Neural cell (in vitro differentiated cells): ENCODE measurements at regions not wholly inside any gene's neighbourhood (a gene's known extent, or its start where the extent isn't known, plus 50 kb on each side); places are given as distances from the start of the nearest gene placed in this dataset.

Experiments
- EZH2 ChIP-seq: fragments of 200-600, 300-800 bp; shearing (Covaris generic), sonication (generic); IDR thresholded peaks from 2 replicates; pipeline ENCODE4 v1.6.1; 2014; ENCODE audit warnings: antibody characterized with exemption, low read length, borderline replicate concordance, mild to moderate bottlenecking; ENCODE audit not compliant: insufficient read depth, poor library complexity, severe bottlenecking
- MXI1 ChIP-seq: fragments of 450-650 bp; conservative IDR thresholded peaks from 2 replicates; pipeline ENCODE4 v1.6.1; 2014; ENCODE audit warnings: antibody characterized with exemption, mild to moderate bottlenecking; ENCODE audit not compliant: poor library complexity, severe bottlenecking
- POLR2AphosphoS5 ChIP-seq: IDR thresholded peaks from 2 replicates; pipeline ENCODE4 v1.6.1; 2012
- RAD21 ChIP-seq: fragments of 450-650 bp; conservative IDR thresholded peaks from 2 replicates; pipeline ENCODE4 v1.6.1; 2014; ENCODE audit warnings: antibody characterized with exemption, mild to moderate bottlenecking, moderate library complexity
- REST ChIP-seq: IDR thresholded peaks from 2 replicates; pipeline ENCODE4 v1.6.1; 2012; ENCODE audit warnings: borderline replicate concordance
- TAF1 ChIP-seq: IDR thresholded peaks from 2 replicates; pipeline ENCODE4 v1.6.1; 2012; ENCODE audit warnings: low read depth
- TF ChIP-seq, protein P1 (sequence below): fragments of 450-650 bp; IDR thresholded peaks from 2 replicates; pipeline ENCODE4 v1.5.1; 2014; ENCODE audit warnings: antibody characterized with exemption, mild to moderate bottlenecking, moderate library complexity; ENCODE audit not compliant: poor library complexity, severe bottlenecking

GRCh38 chr4:128653527-128654444 is 155.7 kb upstream of the JADE1 start:
- no peak for TF ChIP-seq TAF1
- TF ChIP-seq REST: no peak
- TF ChIP-seq EZH2: no peak
- TF ChIP-seq, protein P1, sequence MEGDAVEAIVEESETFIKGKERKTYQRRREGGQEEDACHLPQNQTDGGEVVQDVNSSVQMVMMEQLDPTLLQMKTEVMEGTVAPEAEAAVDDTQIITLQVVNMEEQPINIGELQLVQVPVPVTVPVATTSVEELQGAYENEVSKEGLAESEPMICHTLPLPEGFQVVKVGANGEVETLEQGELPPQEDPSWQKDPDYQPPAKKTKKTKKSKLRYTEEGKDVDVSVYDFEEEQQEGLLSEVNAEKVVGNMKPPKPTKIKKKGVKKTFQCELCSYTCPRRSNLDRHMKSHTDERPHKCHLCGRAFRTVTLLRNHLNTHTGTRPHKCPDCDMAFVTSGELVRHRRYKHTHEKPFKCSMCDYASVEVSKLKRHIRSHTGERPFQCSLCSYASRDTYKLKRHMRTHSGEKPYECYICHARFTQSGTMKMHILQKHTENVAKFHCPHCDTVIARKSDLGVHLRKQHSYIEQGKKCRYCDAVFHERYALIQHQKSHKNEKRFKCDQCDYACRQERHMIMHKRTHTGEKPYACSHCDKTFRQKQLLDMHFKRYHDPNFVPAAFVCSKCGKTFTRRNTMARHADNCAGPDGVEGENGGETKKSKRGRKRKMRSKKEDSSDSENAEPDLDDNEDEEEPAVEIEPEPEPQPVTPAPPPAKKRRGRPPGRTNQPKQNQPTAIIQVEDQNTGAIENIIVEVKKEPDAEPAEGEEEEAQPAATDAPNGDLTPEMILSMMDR: no peak
- no peak for TF ChIP-seq MXI1
- no peak for TF ChIP-seq POLR2AphosphoS5
- TF ChIP-seq RAD21: no peak
